ENCODE measurements at regions not wholly inside any gene's neighbourhood (a gene's known extent, or its start where the extent isn't known, plus 50 kb on each side); places are given as distances from the start of the nearest gene placed in this dataset.

DNA sequence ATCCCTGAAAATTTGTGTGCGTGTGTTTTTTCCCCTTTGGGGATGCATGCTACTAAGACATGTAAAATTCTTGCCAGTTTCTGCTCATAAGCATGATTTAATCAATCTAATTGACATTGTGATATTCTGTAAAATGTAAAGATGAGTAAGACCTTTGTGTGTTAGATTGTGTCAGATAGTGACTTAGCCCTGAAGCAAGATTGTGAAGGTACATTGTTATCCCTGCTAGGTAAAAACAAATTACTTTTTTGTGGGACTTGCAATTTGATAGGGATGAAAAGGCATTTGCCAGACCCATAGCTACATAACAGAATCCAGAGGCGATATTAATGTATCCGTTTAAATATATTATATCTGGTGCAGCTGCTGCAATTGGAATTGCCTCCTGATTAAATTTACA lies 338.0 kb downstream of the RWDD3 start:
- ATAC-seq, result no peak
- intact Hi-C loops (cut with micrococcal nuclease), result no loop called here
- DNase-seq, result no peak
- no peaks in the 10 kb centered on the region for H4K20me1 ChIP-seq (ENCODE audit: low read length)
- H3K36me3 ChIP-seq (ENCODE audit: low read depth, low read length), result no peaks in the 10 kb centered on the region
- BruUV-seq (replicated peaks), result no TSS peak
- ChIA-PET CTCF (no interaction called here), POLR2A (ENCODE audit: unreplicated experiment) (no interaction called here)
- no peak overlapping the region for H3K9ac ChIP-seq (ENCODE audit: low read length)
- H3K9me3 ChIP-seq (ENCODE audit: low read length), result no peaks in the 10 kb centered on the region
- no peak overlapping the region for H3K4me2 ChIP-seq (ENCODE audit: low read length)
- no peak overlapping the region for H3K4me3 ChIP-seq (ENCODE audit: low read length)
- no peaks in the 10 kb centered on the region for H3F3A ChIP-seq (ENCODE audit: low read length, unreplicated experiment)
- H3K9me2 ChIP-seq (replicated peaks; ENCODE audit: low read length), result no peaks in the 10 kb centered on the region
- peaks cover 44% of the 10 kb centered on the region for H3K27me3 ChIP-seq (ENCODE audit: low read length)
- H2AFZ ChIP-seq (ENCODE audit: low read length), result no peak overlapping the region
- no peak for TF ChIP-seq CTCF (conservative IDR thresholded peaks at IDR 0.05; ENCODE audit: low read depth, low read length)
- no peak for TF ChIP-seq EZH2 (IDR thresholded peaks at IDR 0.05; ENCODE audit: low read length, unreplicated experiment)
- no peak for TF ChIP-seq EZH2phosphoT487 (IDR thresholded peaks at IDR 0.05; ENCODE audit: borderline replicate concordance, low read length)
- no peak overlapping the region for H3K27ac ChIP-seq (ENCODE audit: low read length)
- no peaks in the 10 kb centered on the region for H3K4me1 ChIP-seq (ENCODE audit: insufficient read depth, low read length)
- no peaks in the 10 kb centered on the region for H3K79me2 ChIP-seq (ENCODE audit: low read length)

- no TSS peak for BruUV-seq (replicated peaks)
- Histone ChIP-seq H3K4me2 (ENCODE audit: low read length) (no peak overlapping the region), H3K9ac (ENCODE audit: low read length) (no peak overlapping the region), H4K20me1 (ENCODE audit: low read length) (no peaks in the 10 kb centered on the region), H3K27ac (ENCODE audit: low read length) (no peak overlapping the region), H3K9me2 (replicated peaks; ENCODE audit: low read length) (no peaks in the 10 kb centered on the region), H3K4me1 (ENCODE audit: insufficient read depth, low read length) (no peaks in the 10 kb centered on the region), H3K79me2 (ENCODE audit: low read length) (no peaks in the 10 kb centered on the region), H3F3A (ENCODE audit: low read length, unreplicated experiment) (no peaks in the 10 kb centered on the region), H3K27me3 (ENCODE audit: low read length) (peaks cover 44% of the 10 kb centered on the region), H3K36me3 (ENCODE audit: low read depth, low read length) (no peaks in the 10 kb centered on the region), H3K9me3 (ENCODE audit: low read length) (no peaks in the 10 kb centered on the region), H2AFZ (ENCODE audit: low read length) (no peak overlapping the region), H3K4me3 (ENCODE audit: low read length) (no peak overlapping the region)
- no peak for ATAC-seq
- ChIA-PET CTCF (no interaction called here), POLR2A (ENCODE audit: unreplicated experiment) (no interaction called here)
- intact Hi-C loops (cut with micrococcal nuclease), result no loop called here
- TF ChIP-seq CTCF (conservative IDR thresholded peaks at IDR 0.05; ENCODE audit: low read depth, low read length) (no peak), EZH2phosphoT487 (IDR thresholded peaks at IDR 0.05; ENCODE audit: borderline replicate concordance, low read length) (no peak), EZH2 (IDR thresholded peaks at IDR 0.05; ENCODE audit: low read length, unreplicated experiment) (no peak)
- no peak for DNase-seq
Observed at GRCh38 chr1:95572962-95573361, 339.0 kb downstream of the RWDD3 start.

DNA sequence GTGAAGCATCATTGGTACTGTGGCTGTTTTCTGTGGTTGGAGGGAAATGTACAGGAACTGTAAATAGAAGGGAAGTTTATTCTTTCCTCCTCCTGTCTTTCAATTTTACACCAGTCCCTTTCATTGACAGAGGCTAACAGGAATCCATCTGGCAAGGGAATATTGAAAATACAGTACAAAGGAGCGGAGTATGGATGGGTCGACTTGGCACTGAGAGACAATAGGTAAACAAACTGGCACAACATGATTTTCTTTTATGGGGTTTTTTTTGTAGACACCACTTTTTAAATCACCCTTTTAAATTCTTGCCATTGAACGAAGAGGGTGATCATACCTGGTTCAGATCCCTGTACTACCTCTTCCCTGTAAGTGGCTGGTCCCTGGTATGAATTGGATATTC lies 341.3 kb downstream of the RWDD3 start:
- Histone ChIP-seq H4K20me1 (ENCODE audit: low read length) (no peaks in the 10 kb centered on the region), H3F3A (ENCODE audit: low read length, unreplicated experiment) (no peaks in the 10 kb centered on the region), H2AFZ (ENCODE audit: low read length) (no peak overlapping the region), H3K27ac (ENCODE audit: low read length) (no peak overlapping the region), H3K9me3 (ENCODE audit: low read length) (no peaks in the 10 kb centered on the region), H3K4me2 (ENCODE audit: low read length) (no peak overlapping the region), H3K9ac (ENCODE audit: low read length) (no peak overlapping the region), H3K4me1 (ENCODE audit: insufficient read depth, low read length) (no peaks in the 10 kb centered on the region), H3K36me3 (ENCODE audit: low read depth, low read length) (no peaks in the 10 kb centered on the region), H3K27me3 (ENCODE audit: low read length) (peaks cover 52% of the 10 kb centered on the region), H3K4me3 (ENCODE audit: low read length) (no peak overlapping the region), H3K9me2 (replicated peaks; ENCODE audit: low read length) (no peaks in the 10 kb centered on the region), H3K79me2 (ENCODE audit: low read length) (no peaks in the 10 kb centered on the region)
- no peak for ATAC-seq
- no peak for DNase-seq
- TF ChIP-seq EZH2 (IDR thresholded peaks at IDR 0.05; ENCODE audit: low read length, unreplicated experiment) (no peak), CTCF (conservative IDR thresholded peaks at IDR 0.05; ENCODE audit: low read depth, low read length) (no peak), EZH2phosphoT487 (IDR thresholded peaks at IDR 0.05; ENCODE audit: borderline replicate concordance, low read length) (no peak)
- CTCF ChIA-PET, result no interaction called here
- no TSS peak for BruUV-seq (replicated peaks)
- intact Hi-C loops (cut with micrococcal nuclease), result no loop called here
- POLR2A ChIA-PET (ENCODE audit: unreplicated experiment), result no interaction called here
